Inferior parietal cortex (tissue), 1 donor: ENCODE measurements at regions not wholly inside any gene's neighbourhood (a gene's known extent, or its start where the extent isn't known, plus 50 kb on each side); places are given as distances from the start of the nearest gene placed in this dataset.
"Not testable (repeated sequence)": the region's sequence is repeated elsewhere in the genome, so short reads cannot be mapped to it uniquely, and the experiment has no call there.

Source experiments
- DNase-seq: peaks from one replicate; pipeline ENCODE4 v3.0.0-alpha.2; 2016; ENCODE audit errors: extremely low spot score

- DNase-seq, result not testable (repeated sequence)
These were observed 1086.5 kb downstream of the SORCS3 start for GRCh38 chr10:105727586-105727985.

GRCh38 chr10:105727131-105727530, 1086.0 kb downstream of the SORCS3 start:
- DNase-seq, result no peak

- no peak for DNase-seq
These were observed 1085.1 kb downstream of the SORCS3 start for GRCh38 chr10:105726149-105726548.

- DNase-seq, result no peak
These were observed 1083.9 kb downstream of the SORCS3 start for GRCh38 chr10:105725007-105725406.

GRCh38 chr10:105718207-105718995, 1077.3 kb downstream of the SORCS3 start:
- DNase-seq, result no peak

- no peak for DNase-seq
These were observed 1073.6 kb downstream of the SORCS3 start for GRCh38 chr10:105714728-105715127.

- DNase-seq, result no peak
These were observed 1066.5 kb downstream of the SORCS3 start for GRCh38 chr10:105707603-105708002.

GRCh38 chr10:105706281-105707026, 1065.4 kb downstream of the SORCS3 start:
- no peak for DNase-seq

- DNase-seq, result no peak
These were observed 1061.1 kb downstream of the SORCS3 start for GRCh38 chr10:105702211-105702610.

- no peak for DNase-seq
These were observed 1059.1 kb downstream of the SORCS3 start for GRCh38 chr10:105700218-105700617.

- no peak for DNase-seq
These were observed 1058.4 kb downstream of the SORCS3 start for GRCh38 chr10:105699504-105699903.

- no peak for DNase-seq
These were observed 1057.5 kb downstream of the SORCS3 start for GRCh38 chr10:105698592-105698991.

- DNase-seq, result no peak
These were observed 1056.2 kb downstream of the SORCS3 start for GRCh38 chr10:105697290-105697780.

GRCh38 chr10:105691811-105692210, 1050.7 kb downstream of the SORCS3 start:
- DNase-seq, result peak; percentile 29

GRCh38 chr10:105682911-105683310, 1041.8 kb downstream of the SORCS3 start:
- no peak for DNase-seq

- DNase-seq, result no peak
These were observed 1040.0 kb downstream of the SORCS3 start for GRCh38 chr10:105681051-105681450.

GRCh38 chr10:105679781-105680180, 1038.7 kb downstream of the SORCS3 start:
- no peak for DNase-seq

- no peak for DNase-seq
These were observed 1034.2 kb downstream of the SORCS3 start for GRCh38 chr10:105675333-105675732.

GRCh38 chr10:105674448-105674847, 1033.4 kb downstream of the SORCS3 start:
- DNase-seq, result no peak

GRCh38 chr10:105658696-105659095, 1017.6 kb downstream of the SORCS3 start:
- no peak for DNase-seq

GRCh38 chr10:105656856-105657255, 1015.8 kb downstream of the SORCS3 start:
- no peak for DNase-seq

- DNase-seq, result no peak
These were observed 1009.2 kb downstream of the SORCS3 start for GRCh38 chr10:105650306-105650705.

GRCh38 chr10:105647354-105647753, 1006.3 kb downstream of the SORCS3 start:
- no peak for DNase-seq
